Fibroblast of peridontal ligament (primary cell): ENCODE measurements at regions not wholly inside any gene's neighbourhood (a gene's known extent, or its start where the extent isn't known, plus 50 kb on each side); places are given as distances from the start of the nearest gene placed in this dataset.

Experiments
- DNase-seq: peaks from one replicate; pipeline ENCODE4 v3.0.0-alpha.2; 2010; ENCODE audit errors: extremely low read depth

- no peak for DNase-seq
These were observed 134.7 kb upstream of the CCDC54 start for GRCh38 chr3:107242579-107242978.

- no peak for DNase-seq
These were observed 130.1 kb upstream of the CCDC54 start for GRCh38 chr3:107247116-107247515.

- DNase-seq = no peak
These were observed 128.1 kb upstream of the CCDC54 start for GRCh38 chr3:107249132-107249531.

GRCh38 chr3:107250221-107250620 is 127.0 kb upstream of the CCDC54 start:
- no peak for DNase-seq

- DNase-seq = no peak
These were observed 125.4 kb upstream of the CCDC54 start for GRCh38 chr3:107251819-107252218.

DNA sequence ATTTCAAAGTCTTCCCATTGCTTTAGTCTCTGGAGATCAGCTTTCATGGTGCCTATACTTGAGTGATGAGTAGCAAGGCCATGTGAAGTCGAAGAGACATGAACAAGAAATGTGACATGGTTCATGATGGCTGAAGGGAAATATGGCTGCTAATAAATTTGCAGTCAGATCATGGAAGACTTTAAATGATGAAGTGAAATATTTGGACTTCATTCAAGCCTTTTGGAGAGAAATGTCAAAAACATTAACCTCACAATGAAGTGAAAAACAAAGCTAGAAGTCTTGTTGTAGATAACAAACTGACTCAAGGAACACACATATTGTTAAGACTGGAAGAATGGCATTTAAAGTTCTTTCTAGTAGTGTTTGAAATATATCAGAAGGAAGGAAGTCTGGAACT is 120.3 kb upstream of the CCDC54 start:
- DNase-seq = no peak

- no peak for DNase-seq
These were observed 118.9 kb upstream of the CCDC54 start for GRCh38 chr3:107258300-107258699.

GRCh38 chr3:107260207-107260606 is 117.0 kb upstream of the CCDC54 start:
- no peak for DNase-seq

DNA sequence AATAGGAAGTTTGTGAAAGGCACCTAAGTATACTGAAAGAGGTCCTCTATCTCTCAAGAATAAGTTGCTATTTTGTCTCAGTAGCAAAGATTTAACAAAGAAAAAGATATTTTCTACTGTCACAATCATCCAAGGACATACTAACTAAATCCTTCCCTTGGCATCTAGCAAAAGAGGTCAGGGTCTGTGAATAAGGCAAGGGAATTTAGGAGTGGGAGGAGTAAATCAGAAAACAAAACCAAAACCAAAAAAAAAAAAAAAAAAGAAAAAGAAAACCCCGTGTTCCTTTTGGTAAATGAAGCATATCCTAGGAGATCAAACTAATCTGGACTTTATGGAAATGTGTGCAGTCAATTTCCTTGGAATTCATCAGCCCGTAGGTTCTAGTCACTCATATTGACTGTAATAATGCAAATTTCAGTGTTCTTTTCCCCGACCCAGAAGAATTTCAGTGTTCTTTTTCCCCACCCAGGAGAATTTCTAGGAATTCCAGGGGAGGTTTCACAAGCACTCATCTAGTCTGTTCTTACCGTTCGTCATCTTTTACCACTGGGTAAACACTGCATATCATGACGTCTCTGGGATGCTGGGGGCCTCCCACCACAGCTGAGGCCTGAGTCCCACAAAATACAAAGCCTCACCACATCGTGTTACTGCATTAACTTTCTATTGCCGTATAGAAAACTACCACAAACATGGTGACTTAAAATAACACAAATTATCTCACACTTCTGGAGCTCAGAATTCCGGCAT is 113.8 kb upstream of the CCDC54 start:
- peak; percentile 83 for DNase-seq

- no peak for DNase-seq
These were observed 112.4 kb upstream of the CCDC54 start for GRCh38 chr3:107264888-107265287.

GRCh38 chr3:107265526-107265925 is 111.7 kb upstream of the CCDC54 start:
- DNase-seq = no peak

GRCh38 chr3:107268469-107268868 is 108.8 kb upstream of the CCDC54 start:
- DNase-seq = no peak

GRCh38 chr3:107269136-107269535 is 108.1 kb upstream of the CCDC54 start:
- DNase-seq = no peak

DNA sequence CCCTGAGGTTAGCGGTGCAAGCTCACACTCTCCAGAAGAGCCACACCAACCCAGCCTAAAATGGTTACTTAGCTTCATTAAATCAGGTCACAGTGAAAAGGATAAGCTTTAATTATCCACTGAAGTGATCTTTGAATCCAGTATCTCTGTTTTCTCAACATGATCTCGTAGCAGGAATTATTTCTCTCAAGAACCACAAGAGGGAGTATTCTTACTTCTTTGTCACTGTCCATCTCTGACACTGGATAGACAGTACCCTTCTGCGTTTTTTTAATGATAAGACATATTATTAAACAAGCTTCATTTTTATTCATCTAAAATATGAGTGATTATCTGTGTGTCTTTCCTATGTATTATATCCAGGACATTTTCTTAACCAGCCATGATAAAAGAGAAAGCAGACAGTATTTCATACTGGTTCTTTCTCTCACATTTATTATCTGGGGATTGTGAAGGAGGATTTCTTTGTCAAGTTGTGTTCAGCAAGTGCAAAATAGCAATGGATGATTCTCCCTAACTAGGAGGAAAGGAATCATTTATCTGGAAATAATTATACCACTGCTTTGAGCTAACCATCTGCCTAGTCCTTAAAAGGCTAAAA is 105.4 kb upstream of the CCDC54 start:
- peak; percentile 68 for DNase-seq

GRCh38 chr3:107272471-107272870 is 104.8 kb upstream of the CCDC54 start:
- no peak for DNase-seq

DNA sequence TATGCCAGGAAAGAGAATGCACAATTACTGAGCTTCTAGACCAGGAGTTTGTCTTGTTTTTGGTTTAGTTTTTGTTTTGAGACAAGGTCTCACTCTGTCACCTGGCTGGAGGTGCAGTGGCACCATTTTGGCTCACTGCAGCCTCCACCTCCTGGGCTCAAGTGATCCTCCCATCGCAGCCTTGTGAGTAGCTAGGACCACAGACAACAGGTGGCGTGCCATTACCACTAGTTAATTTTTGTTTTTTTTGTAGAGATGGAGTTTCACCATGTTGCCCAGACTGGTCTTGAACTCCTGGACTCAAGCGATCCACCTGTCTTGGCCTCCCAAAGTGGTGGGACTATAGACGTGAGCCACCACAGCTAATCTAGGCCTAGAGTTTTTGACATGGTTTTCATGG is 104.4 kb upstream of the CCDC54 start:
- DNase-seq = no peak

DNA sequence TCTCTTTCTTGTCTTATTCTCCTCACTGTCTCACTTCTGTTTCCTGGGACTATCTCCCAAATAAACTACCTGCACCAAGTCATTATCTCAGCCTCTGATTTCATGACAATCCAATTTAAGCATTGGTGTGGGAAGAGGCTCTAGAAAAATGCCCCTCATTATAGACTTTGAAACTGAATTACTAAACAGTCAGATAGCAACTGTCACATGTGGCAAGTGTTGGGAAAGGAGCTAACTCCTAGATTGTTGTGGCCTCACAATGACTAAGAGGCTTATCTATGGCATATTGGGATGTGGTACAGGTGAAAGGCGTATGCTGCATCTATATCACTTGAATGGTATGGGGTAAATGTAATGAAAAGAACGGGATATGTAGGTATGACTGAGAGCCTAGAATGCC is 103.5 kb upstream of the CCDC54 start:
- no peak for DNase-seq

- no peak for DNase-seq
These were observed 101.7 kb upstream of the CCDC54 start for GRCh38 chr3:107275511-107275910.

GRCh38 chr3:107283948-107284347 is 93.3 kb upstream of the CCDC54 start:
- DNase-seq = no peak

DNA sequence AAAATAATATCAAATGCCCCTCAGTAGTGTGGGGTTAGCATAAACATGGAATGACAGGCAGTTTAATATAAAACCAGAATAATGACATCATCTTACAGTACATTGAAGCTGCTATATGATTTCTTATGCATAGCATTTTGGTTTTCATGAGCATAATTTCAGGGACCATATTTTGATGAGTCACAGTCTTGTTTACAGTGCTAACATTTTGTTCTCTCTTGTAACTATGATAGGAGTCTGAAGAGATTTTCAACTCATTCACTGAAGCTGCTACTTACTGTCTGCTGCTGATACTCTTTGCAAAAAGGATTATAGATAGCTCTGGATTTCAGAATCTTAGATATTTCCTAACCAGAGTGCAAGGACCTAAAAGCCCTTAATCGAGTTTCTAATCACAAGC is 92.6 kb upstream of the CCDC54 start:
- peak; percentile 44 for DNase-seq

DNA sequence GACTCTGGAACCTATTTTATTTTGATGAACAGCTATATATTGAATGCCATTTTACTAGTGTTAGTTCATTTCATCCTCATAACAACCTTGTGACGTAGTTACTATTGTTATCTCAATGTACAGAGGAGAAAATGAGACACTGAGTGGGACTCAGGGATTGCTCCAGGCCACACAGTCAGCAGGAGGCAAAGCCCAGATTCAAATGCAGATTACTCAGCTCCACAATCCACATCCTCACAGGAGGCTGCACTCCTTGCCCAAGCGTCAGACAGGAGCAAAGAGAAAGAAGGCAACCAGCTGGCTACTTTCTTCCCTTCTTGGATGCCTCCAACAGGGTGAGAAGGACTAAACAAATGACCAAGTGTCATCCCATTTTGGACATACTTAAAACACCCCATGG is 92.0 kb upstream of the CCDC54 start:
- DNase-seq = no peak

GRCh38 chr3:107289354-107289753 is 87.9 kb upstream of the CCDC54 start:
- no peak for DNase-seq

GRCh38 chr3:107294117-107294516 is 83.1 kb upstream of the CCDC54 start:
- DNase-seq = no peak

DNA sequence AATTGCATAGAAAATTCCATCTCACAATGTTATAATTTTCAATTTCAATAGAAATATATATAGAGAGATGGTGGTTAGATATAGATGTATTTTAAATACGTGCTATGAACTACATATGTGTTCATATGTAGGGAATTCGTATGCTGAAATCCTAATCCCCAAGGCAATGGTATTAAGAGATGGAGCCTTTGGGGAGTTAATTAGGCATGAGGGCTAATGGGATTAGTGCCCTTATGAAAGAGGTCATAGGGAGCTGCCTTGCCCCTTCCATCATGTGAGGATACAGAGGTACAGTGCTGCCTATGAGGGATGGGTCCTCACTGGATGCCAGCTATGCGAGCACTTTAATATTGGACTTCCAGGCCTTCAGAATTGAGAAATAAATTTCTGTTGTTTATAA is 79.6 kb upstream of the CCDC54 start:
- DNase-seq = no peak
